ENCODE measurements at regions not wholly inside any gene's neighbourhood (a gene's known extent, or its start where the extent isn't known, plus 50 kb on each side); places are given as distances from the start of the nearest gene placed in this dataset.

- H3K27me3 ChIP-seq (ENCODE audit: insufficient read depth, low read length) = no peaks in the 10 kb centered on the region
- TF ChIP-seq CTCF (IDR thresholded peaks at IDR 0.05; ENCODE audit: low read length) = no peak
- TF ChIP-seq EZH2 (IDR thresholded peaks at IDR 0.05; ENCODE audit: borderline replicate concordance, low read length) = no peak
- H3F3A ChIP-seq (ENCODE audit: insufficient read depth, low read length) = no peaks in the 10 kb centered on the region
- H3K79me2 ChIP-seq (ENCODE audit: insufficient read depth, low read length) = no peaks in the 10 kb centered on the region
- H3K9ac ChIP-seq (ENCODE audit: low read length) = no peak overlapping the region
- H3K27ac ChIP-seq (ENCODE audit: low read depth, low read length, poor library complexity, severe bottlenecking) = no peak overlapping the region
- H3K4me1 ChIP-seq (ENCODE audit: insufficient read depth, low read length, severe bottlenecking) = no peaks in the 10 kb centered on the region
- H3K4me3 ChIP-seq (ENCODE audit: low read depth, low read length, poor library complexity, severe bottlenecking) = no peak overlapping the region
- no peaks in the 10 kb centered on the region for H3K36me3 ChIP-seq (ENCODE audit: insufficient read depth, low read length)
- H2AFZ ChIP-seq (ENCODE audit: low read length) = no peak overlapping the region
- H3K4me2 ChIP-seq (ENCODE audit: low read length) = no peak overlapping the region
- H4K20me1 ChIP-seq (ENCODE audit: insufficient read depth, low read length) = no peaks in the 10 kb centered on the region
- no peaks in the 10 kb centered on the region for H3K9me2 ChIP-seq (ENCODE audit: low read depth, low read length)
- no peaks in the 10 kb centered on the region for H3K9me3 ChIP-seq (ENCODE audit: low read length)
Observed at GRCh38 chr10:10492420-10492819, 525.3 kb upstream of the CELF2 start.

DNA sequence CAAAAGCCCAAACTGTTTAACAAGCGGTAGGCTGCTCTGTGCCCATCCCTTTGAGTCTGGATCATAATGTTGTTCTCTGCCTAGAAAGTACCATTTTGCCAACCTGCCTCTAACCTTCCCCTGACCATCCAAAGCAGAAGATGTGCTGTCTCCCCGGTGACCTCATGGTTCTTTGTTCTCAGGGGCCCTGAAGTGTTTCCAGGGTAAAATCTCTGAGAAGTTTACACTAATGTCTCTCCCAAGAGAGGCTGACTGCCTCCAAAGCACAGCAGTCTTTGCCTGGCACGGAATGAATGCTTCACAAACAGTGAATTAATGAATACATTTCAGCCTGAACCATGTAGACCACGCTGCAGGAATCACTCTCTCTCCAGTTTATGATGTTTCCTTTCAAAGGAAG, 523.8 kb upstream of the CELF2 start:
- Histone ChIP-seq H4K20me1 (ENCODE audit: insufficient read depth, low read length) (no peaks in the 10 kb centered on the region), H3K9ac (ENCODE audit: low read length) (no peak overlapping the region), H3F3A (ENCODE audit: insufficient read depth, low read length) (no peaks in the 10 kb centered on the region), H3K4me3 (ENCODE audit: low read depth, low read length, poor library complexity, severe bottlenecking) (no peak overlapping the region), H3K9me2 (ENCODE audit: low read depth, low read length) (no peaks in the 10 kb centered on the region), H3K27ac (ENCODE audit: low read depth, low read length, poor library complexity, severe bottlenecking) (no peak overlapping the region), H3K9me3 (ENCODE audit: low read length) (no peaks in the 10 kb centered on the region), H3K36me3 (ENCODE audit: insufficient read depth, low read length) (no peaks in the 10 kb centered on the region), H3K4me2 (ENCODE audit: low read length) (no peak overlapping the region), H3K4me1 (ENCODE audit: insufficient read depth, low read length, severe bottlenecking) (no peaks in the 10 kb centered on the region), H3K79me2 (ENCODE audit: insufficient read depth, low read length) (no peaks in the 10 kb centered on the region), H2AFZ (ENCODE audit: low read length) (no peak overlapping the region), H3K27me3 (ENCODE audit: insufficient read depth, low read length) (no peaks in the 10 kb centered on the region)
- no peak for TF ChIP-seq CTCF (IDR thresholded peaks at IDR 0.05; ENCODE audit: low read length)
- no peak for TF ChIP-seq EZH2 (IDR thresholded peaks at IDR 0.05; ENCODE audit: borderline replicate concordance, low read length)

- H3K27ac ChIP-seq (ENCODE audit: low read depth, low read length, poor library complexity, severe bottlenecking) = no peak overlapping the region
- H3K27me3 ChIP-seq (ENCODE audit: insufficient read depth, low read length) = no peaks in the 10 kb centered on the region
- H3K36me3 ChIP-seq (ENCODE audit: insufficient read depth, low read length) = no peaks in the 10 kb centered on the region
- H3K9me3 ChIP-seq (ENCODE audit: low read length) = no peaks in the 10 kb centered on the region
- H3F3A ChIP-seq (ENCODE audit: insufficient read depth, low read length) = no peaks in the 10 kb centered on the region
- H2AFZ ChIP-seq (ENCODE audit: low read length) = no peak overlapping the region
- no peaks in the 10 kb centered on the region for H3K79me2 ChIP-seq (ENCODE audit: insufficient read depth, low read length)
- no peak for TF ChIP-seq CTCF (IDR thresholded peaks at IDR 0.05; ENCODE audit: low read length)
- no peak for TF ChIP-seq EZH2 (IDR thresholded peaks at IDR 0.05; ENCODE audit: borderline replicate concordance, low read length)
- no peaks in the 10 kb centered on the region for H4K20me1 ChIP-seq (ENCODE audit: insufficient read depth, low read length)
- H3K4me1 ChIP-seq (ENCODE audit: insufficient read depth, low read length, severe bottlenecking) = no peaks in the 10 kb centered on the region
- H3K9ac ChIP-seq (ENCODE audit: low read length) = no peak overlapping the region
- no peaks in the 10 kb centered on the region for H3K9me2 ChIP-seq (ENCODE audit: low read depth, low read length)
- H3K4me2 ChIP-seq (ENCODE audit: low read length) = no peak overlapping the region
- no peak overlapping the region for H3K4me3 ChIP-seq (ENCODE audit: low read depth, low read length, poor library complexity, severe bottlenecking)
Observed at GRCh38 chr10:10497245-10497644, 520.4 kb upstream of the CELF2 start.
